Stomach (tissue), 4 donors: ENCODE measurements at regions not wholly inside any gene's neighbourhood (a gene's known extent, or its start where the extent isn't known, plus 50 kb on each side); places are given as distances from the start of the nearest gene placed in this dataset.

ENCODE experiments used
- EP300 ChIP-seq: sonication (generic); formaldehyde crosslinking; IDR thresholded peaks from one replicate; pipeline ENCODE4 v1.6.1; 2017; ENCODE audit warnings: antibody characterized with exemption
- POLR2AphosphoS5 ChIP-seq, 3 donors: sonication (generic); formaldehyde crosslinking; IDR thresholded peaks; one replicate each; pipeline ENCODE4 v1.6.1; 2016; ENCODE audit warnings: antibody characterized with exemption in 3 of 3
- TF ChIP-seq, protein P1 (sequence below), 7 experiments: fragments of 450-650 bp in 4 of 7; fragments of 200-600 bp in 3 of 7; sonication (generic) in 3 of 7; IDR thresholded peaks; one replicate each; pipeline ENCODE4 v1.5.1; 2016 to 2019; ENCODE audit warnings: antibody characterized with exemption in 7 of 7, control low read depth in 2 of 7, mild to moderate bottlenecking in 1 of 7

- TF ChIP-seq, protein P1, sequence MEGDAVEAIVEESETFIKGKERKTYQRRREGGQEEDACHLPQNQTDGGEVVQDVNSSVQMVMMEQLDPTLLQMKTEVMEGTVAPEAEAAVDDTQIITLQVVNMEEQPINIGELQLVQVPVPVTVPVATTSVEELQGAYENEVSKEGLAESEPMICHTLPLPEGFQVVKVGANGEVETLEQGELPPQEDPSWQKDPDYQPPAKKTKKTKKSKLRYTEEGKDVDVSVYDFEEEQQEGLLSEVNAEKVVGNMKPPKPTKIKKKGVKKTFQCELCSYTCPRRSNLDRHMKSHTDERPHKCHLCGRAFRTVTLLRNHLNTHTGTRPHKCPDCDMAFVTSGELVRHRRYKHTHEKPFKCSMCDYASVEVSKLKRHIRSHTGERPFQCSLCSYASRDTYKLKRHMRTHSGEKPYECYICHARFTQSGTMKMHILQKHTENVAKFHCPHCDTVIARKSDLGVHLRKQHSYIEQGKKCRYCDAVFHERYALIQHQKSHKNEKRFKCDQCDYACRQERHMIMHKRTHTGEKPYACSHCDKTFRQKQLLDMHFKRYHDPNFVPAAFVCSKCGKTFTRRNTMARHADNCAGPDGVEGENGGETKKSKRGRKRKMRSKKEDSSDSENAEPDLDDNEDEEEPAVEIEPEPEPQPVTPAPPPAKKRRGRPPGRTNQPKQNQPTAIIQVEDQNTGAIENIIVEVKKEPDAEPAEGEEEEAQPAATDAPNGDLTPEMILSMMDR (IDR thresholded peaks at IDR 0.05): no peak
- no peak for TF ChIP-seq EP300
- TF ChIP-seq POLR2AphosphoS5 (IDR thresholded peaks at IDR 0.05): no peak
Observed at GRCh38 chr1:224513383-224513782, 78.8 kb upstream of the WDR26 start.
